ENCODE measurements at regions not wholly inside any gene's neighbourhood (a gene's known extent, or its start where the extent isn't known, plus 50 kb on each side); places are given as distances from the start of the nearest gene placed in this dataset.

DNA sequence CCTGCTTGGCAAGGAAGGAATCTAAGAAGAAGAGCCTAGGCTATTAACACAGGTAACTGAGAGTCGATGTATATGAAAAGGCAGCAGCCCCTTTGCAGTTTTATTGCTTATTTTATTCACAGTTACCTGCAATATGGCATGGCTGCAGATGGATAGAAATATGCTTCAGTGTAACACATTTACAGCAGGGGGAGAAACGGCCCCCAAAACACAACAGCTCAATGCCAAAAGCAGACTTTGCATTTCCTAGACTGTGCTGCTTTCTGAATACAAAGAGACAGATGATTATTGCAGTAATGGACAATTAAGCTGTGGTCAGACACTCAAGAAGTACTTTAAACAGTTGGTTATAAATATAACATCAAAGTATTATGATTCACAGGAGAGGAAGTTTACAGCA, 108.0 kb upstream of the CDH13 start:
- DNase-seq, result no peak
- H3K4me3 Mint-ChIP-seq, result no peak overlapping the region
- CTCF ChIA-PET, result no interaction called here
- peaks cover 5% of the 10 kb centered on the region for H3K9me3 Mint-ChIP-seq
- no peaks in the 10 kb centered on the region for H3K4me1 Mint-ChIP-seq
- H3K27ac Mint-ChIP-seq, result no peak overlapping the region
- H3K36me3 Mint-ChIP-seq, result no peaks in the 10 kb centered on the region
- no peaks in the 10 kb centered on the region for H3K27me3 Mint-ChIP-seq

DNA sequence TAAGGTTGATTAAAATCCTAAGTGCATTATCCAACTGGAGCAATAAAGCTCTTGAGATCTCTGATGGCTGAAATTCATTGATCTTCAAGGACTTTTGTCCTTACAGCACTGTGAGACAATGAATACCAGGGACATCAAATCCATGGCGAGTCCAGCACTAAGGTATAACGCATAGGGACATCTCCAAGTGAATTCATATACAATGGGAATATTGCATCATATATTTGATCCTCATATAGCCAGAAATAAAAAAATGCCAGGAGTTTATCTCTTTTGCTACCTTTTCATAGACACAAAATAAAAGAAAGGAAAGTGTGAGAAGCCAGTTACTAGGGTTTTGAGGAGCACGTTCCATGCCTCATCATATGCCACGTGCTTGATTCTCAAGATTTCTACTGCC, 112.5 kb upstream of the CDH13 start:
- CTCF ChIA-PET, result no interaction called here
- no peaks in the 10 kb centered on the region for H3K27me3 Mint-ChIP-seq
- H3K4me1 Mint-ChIP-seq, result no peaks in the 10 kb centered on the region
- H3K27ac Mint-ChIP-seq, result no peak overlapping the region
- H3K4me3 Mint-ChIP-seq, result no peak overlapping the region
- no peaks in the 10 kb centered on the region for H3K9me3 Mint-ChIP-seq
- DNase-seq, result no peak
- H3K36me3 Mint-ChIP-seq, result no peaks in the 10 kb centered on the region

DNA sequence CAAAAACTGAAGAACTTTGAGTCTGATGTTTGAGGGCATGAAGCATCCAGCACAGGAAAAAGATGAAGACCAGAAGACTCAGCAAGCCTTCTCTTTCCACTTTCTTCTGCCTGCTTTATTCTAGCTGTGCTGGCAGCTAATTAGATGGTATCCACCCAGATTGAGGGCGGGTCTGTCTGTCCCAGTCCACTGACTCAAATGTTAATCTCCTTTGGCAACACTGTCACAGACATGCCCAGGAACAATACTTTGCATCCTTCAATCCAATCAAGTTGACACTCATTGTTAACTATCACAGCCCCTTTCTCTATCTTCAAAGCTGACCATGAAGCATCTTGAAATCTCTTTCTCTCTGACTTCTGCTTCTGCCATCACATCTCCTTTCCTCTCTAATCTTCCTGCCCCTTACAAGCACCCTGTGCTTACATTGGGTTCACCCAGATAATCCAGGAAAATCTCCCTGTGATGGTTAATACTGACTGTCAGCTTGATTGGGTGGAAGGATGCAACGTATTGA, 115.9 kb upstream of the CDH13 start:
- Mint-ChIP-seq H3K36me3 (no peaks in the 10 kb centered on the region), H3K4me3 (no peak overlapping the region), H3K27ac (no peak overlapping the region), H3K9me3 (peaks cover 16% of the 10 kb centered on the region), H3K27me3 (no peaks in the 10 kb centered on the region), H3K4me1 (no peaks in the 10 kb centered on the region)
- CTCF ChIA-PET, result no interaction called here
- DNase-seq, result no peak

DNA sequence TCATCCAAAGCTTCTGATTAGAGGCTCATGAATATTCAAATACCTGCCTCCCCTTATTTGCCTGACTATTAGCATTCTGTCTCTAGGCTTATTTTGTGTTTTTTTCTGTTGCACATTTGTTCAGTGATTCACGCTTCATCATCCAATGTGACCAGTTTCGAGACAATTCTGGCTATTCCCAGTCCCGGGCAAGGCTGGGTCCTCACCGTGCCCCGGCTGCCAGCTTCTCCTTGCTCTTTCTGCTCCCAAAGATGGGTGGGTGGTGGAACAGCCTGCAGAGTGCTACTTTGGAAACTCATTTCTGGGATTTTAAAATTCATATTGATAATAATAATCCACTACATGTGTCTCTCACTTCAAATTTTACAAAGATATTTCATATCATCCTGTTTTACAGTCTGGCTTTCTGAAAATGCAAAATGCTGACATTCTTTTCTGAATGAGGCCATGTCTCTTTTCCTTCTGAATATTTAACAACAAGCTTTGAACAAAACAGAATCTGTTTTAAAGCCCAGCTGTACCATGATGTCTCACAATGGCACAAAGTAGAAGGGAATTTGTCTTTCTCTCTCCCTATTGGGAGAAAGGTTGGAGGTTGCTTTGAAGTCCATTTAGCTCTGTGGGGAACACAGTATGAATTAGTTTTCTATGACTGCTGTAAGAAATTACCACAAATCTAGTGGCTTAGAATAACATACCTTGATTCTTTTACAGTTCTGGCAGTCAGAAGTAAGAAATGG, 116.9 kb upstream of the CDH13 start:
- no peak for DNase-seq
- H3K9me3 Mint-ChIP-seq, result peaks cover 19% of the 10 kb centered on the region
- H3K27me3 Mint-ChIP-seq, result no peaks in the 10 kb centered on the region
- no peak overlapping the region for H3K27ac Mint-ChIP-seq
- no peaks in the 10 kb centered on the region for H3K36me3 Mint-ChIP-seq
- H3K4me3 Mint-ChIP-seq, result no peak overlapping the region
- CTCF ChIA-PET, result no interaction called here
- no peaks in the 10 kb centered on the region for H3K4me1 Mint-ChIP-seq

DNA sequence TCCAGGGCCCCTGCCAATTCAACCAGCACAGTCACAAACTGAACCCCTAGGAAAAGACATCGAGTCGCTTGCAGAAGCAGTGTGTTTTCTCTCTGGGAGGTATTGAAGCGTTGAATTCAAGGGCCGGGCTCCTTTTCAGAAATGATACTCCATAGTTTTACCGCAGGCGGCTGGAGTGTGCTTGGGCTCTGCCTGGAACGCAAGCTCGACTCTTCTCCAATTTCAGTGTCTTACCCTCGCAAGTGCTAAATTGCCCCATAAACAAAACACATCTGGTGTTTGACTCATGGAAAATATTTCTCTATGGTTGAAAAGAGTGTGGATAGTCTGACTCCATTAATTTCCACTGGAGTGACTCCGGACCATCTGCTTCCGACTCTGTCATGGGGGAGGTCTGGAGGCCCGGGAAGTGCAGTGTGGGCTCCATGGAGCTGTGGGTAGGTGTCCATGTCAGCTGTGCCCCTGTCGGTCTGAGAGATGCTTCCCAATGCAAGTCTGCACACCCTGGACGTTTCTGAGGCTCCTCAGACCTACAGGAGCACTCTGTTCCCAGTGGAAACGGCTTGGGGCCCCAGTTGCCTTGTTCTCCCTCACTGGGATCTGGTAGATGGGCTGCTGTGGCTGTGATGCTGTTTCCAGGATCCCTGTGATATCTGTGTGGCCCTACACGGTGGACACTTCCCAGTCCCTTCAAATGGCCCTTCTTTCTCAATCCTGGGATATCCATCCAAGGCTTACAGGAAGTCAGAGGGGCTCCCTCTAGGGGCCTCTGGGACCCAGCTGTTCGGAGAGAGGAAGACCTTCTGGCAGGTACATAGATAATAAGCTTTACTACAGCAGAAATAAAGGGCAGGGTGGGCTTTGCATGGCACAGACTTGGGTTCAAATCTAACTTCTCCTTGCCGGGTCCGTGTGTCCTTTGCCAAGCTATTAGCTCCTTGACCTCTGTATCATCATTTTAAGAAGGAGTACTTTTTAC, 119.8 kb upstream of the CDH13 start:
- Mint-ChIP-seq H3K9me3 (peaks cover 19% of the 10 kb centered on the region), H3K4me1 (no peaks in the 10 kb centered on the region), H3K27me3 (no peaks in the 10 kb centered on the region), H3K27ac (no peak overlapping the region), H3K4me3 (no peak overlapping the region), H3K36me3 (no peaks in the 10 kb centered on the region)
- CTCF ChIA-PET, result no interaction called here
- DNase-seq, result no peak

DNA sequence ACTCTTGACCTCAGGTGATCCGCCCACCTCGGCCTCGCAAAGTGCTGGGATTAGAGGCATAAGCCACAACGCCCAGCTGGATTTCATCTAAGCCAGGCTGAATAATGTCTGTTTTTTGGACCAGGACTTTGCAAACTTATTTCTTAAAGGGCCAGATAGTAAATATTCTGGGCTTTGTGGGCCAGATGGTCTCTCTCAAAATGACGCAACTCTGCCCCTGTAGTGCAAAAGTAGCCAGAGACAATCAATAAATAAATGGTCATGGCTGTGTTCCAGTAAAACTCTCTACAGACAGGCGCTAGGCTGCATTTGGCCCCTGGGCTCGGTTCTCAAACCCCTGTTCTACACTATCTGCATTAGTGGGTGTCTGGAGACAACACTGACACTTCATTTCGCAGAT, 121.9 kb upstream of the CDH13 start:
- no peaks in the 10 kb centered on the region for H3K27me3 Mint-ChIP-seq
- no peak overlapping the region for H3K4me3 Mint-ChIP-seq
- CTCF ChIA-PET, result no interaction called here
- H3K9me3 Mint-ChIP-seq, result peaks cover 19% of the 10 kb centered on the region
- H3K4me1 Mint-ChIP-seq, result no peaks in the 10 kb centered on the region
- H3K36me3 Mint-ChIP-seq, result no peaks in the 10 kb centered on the region
- no peak for DNase-seq
- H3K27ac Mint-ChIP-seq, result no peak overlapping the region

DNA sequence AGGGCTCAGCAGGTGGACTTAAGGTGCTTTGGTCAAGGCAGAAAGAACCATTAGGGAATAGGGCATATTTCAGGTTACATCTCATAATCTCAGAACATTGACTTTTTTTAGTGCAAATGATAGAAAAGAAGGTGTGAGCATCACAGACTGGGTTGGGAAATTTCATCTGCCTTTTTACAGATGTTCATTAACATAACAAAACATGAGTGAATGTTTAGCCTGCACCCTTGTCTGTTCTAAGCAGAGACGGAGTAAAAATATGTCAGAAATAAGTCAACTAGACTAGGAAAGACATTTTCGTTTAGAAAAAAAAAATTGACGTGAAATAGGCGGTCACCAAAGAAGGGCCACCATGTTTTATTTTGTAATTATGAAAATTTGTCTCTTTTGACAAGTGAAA, 127.5 kb upstream of the CDH13 start:
- CTCF ChIA-PET, result no interaction called here
- Mint-ChIP-seq H3K36me3 (no peaks in the 10 kb centered on the region), H3K27ac (no peak overlapping the region), H3K4me1 (no peaks in the 10 kb centered on the region), H3K9me3 (no peaks in the 10 kb centered on the region), H3K4me3 (no peak overlapping the region), H3K27me3 (peaks cover 4% of the 10 kb centered on the region)
- DNase-seq, result no peak

DNA sequence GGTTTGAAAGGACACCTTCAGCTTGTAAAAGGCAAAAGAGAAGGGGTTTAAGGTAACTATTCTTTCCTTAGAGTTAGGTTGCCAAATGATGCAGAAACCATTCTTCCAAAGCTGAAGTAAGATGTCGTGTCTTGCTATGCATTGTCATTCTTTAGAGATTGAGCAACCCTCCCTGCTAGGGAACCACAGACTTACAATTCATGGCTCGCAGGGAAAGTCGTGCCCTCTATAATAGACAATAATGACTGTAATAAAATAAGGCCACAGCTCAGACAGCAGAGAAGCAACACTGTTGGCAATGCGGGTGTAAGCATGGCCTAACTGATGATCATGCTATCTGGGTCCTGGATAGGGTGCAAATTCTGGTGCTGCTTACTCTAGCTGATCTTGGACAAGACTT, 129.6 kb upstream of the CDH13 start:
- Mint-ChIP-seq H3K27ac (no peak overlapping the region), H3K4me1 (no peaks in the 10 kb centered on the region), H3K36me3 (no peaks in the 10 kb centered on the region), H3K27me3 (peaks cover 4% of the 10 kb centered on the region), H3K9me3 (no peaks in the 10 kb centered on the region), H3K4me3 (no peak overlapping the region)
- DNase-seq, result no peak
- CTCF ChIA-PET, result no interaction called here

DNA sequence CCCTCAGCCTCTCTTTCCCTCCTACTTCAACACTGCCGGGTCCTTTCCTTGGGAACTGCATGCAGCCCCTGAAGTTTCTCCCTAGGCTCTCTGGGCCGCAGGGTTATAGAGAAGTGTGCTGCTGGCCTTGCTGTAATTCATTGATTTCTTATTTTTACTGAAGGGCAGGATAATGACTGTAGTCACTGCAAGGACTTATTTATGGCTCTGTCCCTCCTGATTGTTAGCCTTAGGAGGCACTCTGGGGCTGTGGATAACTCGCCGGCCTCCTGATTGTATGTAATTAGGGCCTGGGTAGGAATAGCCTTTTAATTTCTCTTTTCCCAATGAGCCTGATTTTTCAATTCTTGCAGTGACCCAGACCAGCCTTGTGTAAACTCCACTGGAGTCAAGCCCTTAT, 138.3 kb upstream of the CDH13 start:
- Mint-ChIP-seq H3K4me1 (no peaks in the 10 kb centered on the region), H3K4me3 (no peak overlapping the region)
- CTCF ChIA-PET, result no interaction called here

DNA sequence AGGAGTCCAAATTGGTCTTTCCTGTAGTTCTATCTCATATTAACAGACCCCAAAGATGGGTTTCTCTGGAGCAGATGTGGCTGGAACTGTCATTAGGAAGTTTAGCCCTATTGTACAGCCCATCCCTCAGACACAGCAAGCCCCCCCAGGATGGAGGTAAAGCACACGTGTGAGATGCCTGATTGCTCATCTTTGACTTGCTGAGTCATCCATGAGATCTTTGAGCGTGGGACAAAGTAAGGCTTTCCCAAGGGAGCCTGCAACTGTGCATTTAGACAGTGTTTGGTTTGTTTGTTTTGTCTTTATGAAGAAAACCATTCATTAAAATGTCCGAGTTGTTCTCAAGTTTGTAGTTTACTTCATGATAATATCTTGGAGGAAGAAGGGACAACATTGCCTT, 145.3 kb upstream of the CDH13 start:
- no peak for DNase-seq
- H3K9me3 Mint-ChIP-seq, result no peaks in the 10 kb centered on the region
- H3K27ac Mint-ChIP-seq, result no peak overlapping the region
- no peaks in the 10 kb centered on the region for H3K36me3 Mint-ChIP-seq
- CTCF ChIA-PET, result no interaction called here
- peaks cover 4% of the 10 kb centered on the region for H3K27me3 Mint-ChIP-seq
- H3K4me3 Mint-ChIP-seq, result no peak overlapping the region
- no peaks in the 10 kb centered on the region for H3K4me1 Mint-ChIP-seq

More for the DNA sequence above, 138.3 kb upstream of the CDH13 start:
- H3K9me3 Mint-ChIP-seq, result no peaks in the 10 kb centered on the region
- H3K36me3 Mint-ChIP-seq, result no peaks in the 10 kb centered on the region
- no peak overlapping the region for H3K27ac Mint-ChIP-seq
- DNase-seq, result no peak
- H3K27me3 Mint-ChIP-seq, result no peaks in the 10 kb centered on the region

DNA sequence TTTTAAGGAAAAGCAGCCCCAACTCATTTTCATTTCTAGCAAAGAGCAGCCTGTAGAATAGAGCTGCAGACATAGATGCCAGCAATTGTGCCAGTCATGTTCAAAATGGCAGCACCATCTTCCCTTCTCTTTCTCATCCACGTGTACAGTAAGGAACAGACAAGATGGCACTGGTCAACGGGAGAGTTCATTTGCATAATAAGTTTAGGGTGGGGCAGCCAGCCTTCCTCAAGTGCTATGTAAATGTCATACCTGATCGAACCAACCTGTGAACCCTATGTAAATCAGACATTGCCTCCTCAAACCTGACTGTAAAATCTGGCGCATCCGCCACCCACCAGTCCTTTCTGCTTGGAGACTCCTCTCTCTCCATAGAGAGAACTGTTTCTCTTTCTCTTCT, 150.0 kb upstream of the CDH13 start:
- Mint-ChIP-seq H3K4me1 (no peaks in the 10 kb centered on the region), H3K36me3 (no peaks in the 10 kb centered on the region), H3K27ac (no peak overlapping the region), H3K4me3 (no peak overlapping the region), H3K27me3 (peaks cover 4% of the 10 kb centered on the region), H3K9me3 (no peaks in the 10 kb centered on the region)
- CTCF ChIA-PET, result no interaction called here
- DNase-seq, result no peak

DNA sequence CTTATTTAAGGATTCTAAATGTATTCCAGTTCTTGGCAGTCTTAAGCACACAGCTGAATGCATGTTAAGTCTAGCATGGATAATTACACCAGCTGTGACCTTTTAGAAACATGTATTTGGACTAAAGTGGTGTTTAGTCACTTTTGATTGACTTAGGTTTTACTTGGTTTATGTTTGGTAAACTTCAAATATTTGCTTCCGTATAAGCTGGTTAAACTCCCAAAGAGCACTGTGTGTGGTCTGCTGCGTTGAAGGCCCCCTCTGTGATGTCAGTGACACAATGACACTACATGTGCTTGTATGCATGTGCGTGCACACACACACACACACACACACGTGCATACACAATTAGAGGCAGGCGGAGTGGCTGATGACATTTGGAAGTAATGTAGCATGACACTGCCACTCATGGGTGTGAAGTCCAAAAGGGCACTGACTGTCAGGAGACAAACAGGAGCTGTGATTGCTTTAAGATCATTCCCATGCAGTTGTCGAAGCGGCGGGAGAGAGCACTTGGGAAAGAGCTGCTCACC, 156.1 kb upstream of the CDH13 start:
- Mint-ChIP-seq H3K36me3 (no peaks in the 10 kb centered on the region), H3K9me3 (peaks cover 2% of the 10 kb centered on the region), H3K4me3 (no peak overlapping the region), H3K27ac (no peak overlapping the region), H3K27me3 (no peaks in the 10 kb centered on the region), H3K4me1 (no peaks in the 10 kb centered on the region)
- CTCF ChIA-PET, result no interaction called here
- DNase-seq, result no peak

DNA sequence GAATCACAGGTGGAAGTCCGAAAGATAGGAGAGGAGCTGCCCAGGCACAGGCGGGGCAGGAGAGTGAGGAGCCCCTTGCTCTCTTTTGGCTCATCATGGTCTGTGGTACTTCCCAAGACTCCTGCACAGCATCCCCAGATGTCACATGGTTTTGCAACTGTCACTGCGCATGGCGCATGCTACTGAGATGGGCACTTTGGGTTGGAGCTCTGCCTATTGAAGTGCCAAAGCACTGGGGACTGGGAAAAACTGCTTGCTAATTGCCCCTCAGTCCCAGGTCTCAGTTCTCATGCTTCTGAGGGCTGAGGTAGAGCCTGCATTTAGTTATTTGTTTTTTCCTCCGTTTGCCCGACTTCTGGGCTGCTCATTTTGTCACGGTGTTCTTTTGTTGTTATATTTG, 156.8 kb upstream of the CDH13 start:
- no peaks in the 10 kb centered on the region for H3K27me3 Mint-ChIP-seq
- H3K36me3 Mint-ChIP-seq, result no peaks in the 10 kb centered on the region
- peaks cover 2% of the 10 kb centered on the region for H3K9me3 Mint-ChIP-seq
- no peak for DNase-seq
- CTCF ChIA-PET, result no interaction called here
- no peaks in the 10 kb centered on the region for H3K4me1 Mint-ChIP-seq
- H3K27ac Mint-ChIP-seq, result no peak overlapping the region
- no peak overlapping the region for H3K4me3 Mint-ChIP-seq

DNA sequence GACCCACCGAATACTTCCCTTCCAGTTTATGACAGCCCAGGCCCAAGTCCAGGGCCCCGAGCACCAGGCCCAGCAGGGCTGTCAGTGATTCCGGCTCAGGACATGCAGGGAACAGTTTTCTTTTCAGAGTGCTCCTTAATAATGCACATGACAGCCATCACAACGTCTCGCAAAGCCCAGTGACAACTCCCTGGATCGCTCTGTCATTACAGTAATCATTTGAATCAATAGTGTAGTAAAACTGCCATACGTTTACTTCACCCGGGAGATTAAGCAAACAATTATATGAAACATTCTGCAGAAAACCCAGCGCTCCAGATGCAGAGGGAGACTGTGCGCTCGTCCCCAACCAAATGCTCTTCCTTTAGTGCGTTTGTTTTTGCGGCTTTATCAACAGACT, 162.6 kb upstream of the CDH13 start:
- no peak overlapping the region for H3K4me3 Mint-ChIP-seq
- H3K27me3 Mint-ChIP-seq, result no peaks in the 10 kb centered on the region
- no peak overlapping the region for H3K27ac Mint-ChIP-seq
- CTCF ChIA-PET, result no interaction called here
- no peaks in the 10 kb centered on the region for H3K4me1 Mint-ChIP-seq
- DNase-seq, result no peak
- H3K9me3 Mint-ChIP-seq, result peaks cover 2% of the 10 kb centered on the region
- no peaks in the 10 kb centered on the region for H3K36me3 Mint-ChIP-seq

DNA sequence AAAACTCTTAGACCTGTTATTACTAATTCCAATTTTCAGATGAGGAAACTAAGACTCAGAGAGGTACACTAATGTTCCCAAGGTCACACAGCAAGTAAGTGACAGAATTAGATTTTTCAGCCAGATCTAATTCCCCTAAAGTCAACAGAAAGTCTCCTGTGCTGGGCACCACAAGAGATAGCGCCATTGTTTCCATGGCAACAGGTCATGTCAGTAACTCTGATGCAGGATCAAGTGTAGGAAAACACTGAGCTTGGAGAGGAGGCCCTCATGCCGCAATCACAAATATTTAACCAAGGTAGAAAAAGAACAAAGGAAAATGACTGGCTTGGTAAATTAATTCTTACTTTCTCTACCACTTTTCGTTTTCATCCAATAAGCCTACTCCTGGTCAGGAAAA, 166.0 kb upstream of the CDH13 start:
- CTCF ChIA-PET, result no interaction called here
- no peak overlapping the region for H3K27ac Mint-ChIP-seq
- no peaks in the 10 kb centered on the region for H3K9me3 Mint-ChIP-seq
- no peak for DNase-seq
- H3K4me1 Mint-ChIP-seq, result no peaks in the 10 kb centered on the region
- no peak overlapping the region for H3K4me3 Mint-ChIP-seq
- no peaks in the 10 kb centered on the region for H3K36me3 Mint-ChIP-seq
- H3K27me3 Mint-ChIP-seq, result peaks cover 4% of the 10 kb centered on the region
